Erythroblast (primary cell): ENCODE measurements at regions not wholly inside any gene's neighbourhood (a gene's known extent, or its start where the extent isn't known, plus 50 kb on each side); places are given as distances from the start of the nearest gene placed in this dataset.

ENCODE experiments used
- GATA1 ChIP-seq: IDR thresholded peaks from 2 replicates; pipeline ENCODE4 v1.6.1; 2011; ENCODE audit warnings: low read depth, mild to moderate bottlenecking, control low read depth, low read length, moderate library complexity
- POLR2A ChIP-seq: IDR thresholded peaks from 2 replicates; pipeline ENCODE4 v1.6.1; 2011; ENCODE audit warnings: mild to moderate bottlenecking, low read length

DNA sequence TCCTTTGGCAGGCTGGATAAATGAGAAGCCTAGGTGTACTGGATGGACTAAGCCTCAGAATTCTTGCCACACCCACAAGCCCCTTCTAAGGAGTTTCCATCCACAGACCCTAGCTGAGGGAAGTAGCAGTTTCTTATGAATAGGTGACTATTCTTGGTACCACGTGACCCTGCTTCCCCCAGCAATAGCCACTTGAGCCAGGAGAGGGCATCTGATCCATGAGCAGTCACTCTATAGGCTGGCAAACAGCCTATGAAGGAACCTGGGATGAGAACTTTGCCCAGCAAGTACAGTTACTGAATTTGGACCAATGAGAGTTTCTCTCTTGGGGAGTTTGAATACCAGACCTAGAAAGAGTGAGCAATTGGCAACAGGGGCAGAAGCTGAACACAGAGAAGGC is 84.0 kb downstream of the RTL9 start:
- TF ChIP-seq POLR2A (no peak), GATA1 (no peak)
